Cardiac muscle cell (in vitro differentiated cells and primary cell): ENCODE measurements at regions not wholly inside any gene's neighbourhood (a gene's known extent, or its start where the extent isn't known, plus 50 kb on each side); places are given as distances from the start of the nearest gene placed in this dataset.

Experiments used
- DNase-seq, 2 donors: peaks; one replicate each; pipeline versions ENCODE4 v3.0.0 to v3.0.0-alpha.2; 2010 to 2017; ENCODE audit warnings: low read depth in 1 of 2, low spot score in 1 of 2
- H3K27ac ChIP-seq: fragments of 200-600 bp; sonication (generic); 2 replicates; pipeline ENCODE4 v1.5.1; 2016
- H3K27me3 ChIP-seq: fragments of 200-600 bp; sonication (generic); 2 replicates; pipeline ENCODE4 v1.6.0; 2016; ENCODE audit warnings: control low read depth
- H3K36me3 ChIP-seq: fragments of 200-600 bp; sonication (generic); 2 replicates; pipeline ENCODE4 v1.5.1; 2016; ENCODE audit warnings: control low read depth
- H3K4me1 ChIP-seq: fragments of 200-600 bp; sonication (generic); 2 replicates; pipeline ENCODE4 v1.8.1; 2017; ENCODE audit warnings: low read depth, mild to moderate bottlenecking, mixed run types
- H3K4me3 ChIP-seq: fragments of 200-600 bp; sonication (generic); 2 replicates; pipeline ENCODE4 v1.5.1; 2016; ENCODE audit warnings: mild to moderate bottlenecking
- H3K9me3 ChIP-seq: fragments of 200-600 bp; sonication (generic); 2 replicates; pipeline ENCODE4 v1.5.1; 2017; ENCODE audit warnings: low read depth, mild to moderate bottlenecking, control low read depth
- TF ChIP-seq, protein P1 (sequence below): IDR thresholded peaks from 2 replicates; pipeline ENCODE4 v1.5.1; 2012; ENCODE audit warnings: low read depth, mild to moderate bottlenecking, low read length

DNA sequence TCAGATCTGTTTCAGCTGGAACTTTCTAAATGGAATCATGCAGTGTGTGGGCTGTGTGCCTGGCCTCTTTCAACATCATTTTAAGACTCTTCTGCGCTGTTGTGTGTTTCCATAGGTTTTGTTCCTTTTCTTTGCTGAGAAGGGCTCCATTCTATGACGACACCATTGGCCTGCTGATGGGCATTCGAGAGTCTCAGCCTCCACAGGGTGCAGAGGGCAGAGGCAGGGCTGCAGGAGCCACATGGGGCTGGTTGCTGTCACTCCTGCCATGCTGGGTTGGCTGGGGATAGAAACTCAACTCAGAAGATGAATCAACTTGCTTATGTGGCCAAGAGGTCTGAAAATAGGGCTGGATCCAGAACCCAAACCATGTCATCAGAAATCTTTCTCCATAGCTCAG lies 68.5 kb upstream of the SLCO4A1 start:
- Histone ChIP-seq H3K36me3 (peaks cover 3% of the 10 kb centered on the region), H3K4me1 (no peaks in the 10 kb centered on the region), H3K9me3 (no peaks in the 10 kb centered on the region), H3K27me3 (no peaks in the 10 kb centered on the region), H3K4me3 (no peak overlapping the region), H3K27ac (no peak overlapping the region)
- TF ChIP-seq, protein P1, sequence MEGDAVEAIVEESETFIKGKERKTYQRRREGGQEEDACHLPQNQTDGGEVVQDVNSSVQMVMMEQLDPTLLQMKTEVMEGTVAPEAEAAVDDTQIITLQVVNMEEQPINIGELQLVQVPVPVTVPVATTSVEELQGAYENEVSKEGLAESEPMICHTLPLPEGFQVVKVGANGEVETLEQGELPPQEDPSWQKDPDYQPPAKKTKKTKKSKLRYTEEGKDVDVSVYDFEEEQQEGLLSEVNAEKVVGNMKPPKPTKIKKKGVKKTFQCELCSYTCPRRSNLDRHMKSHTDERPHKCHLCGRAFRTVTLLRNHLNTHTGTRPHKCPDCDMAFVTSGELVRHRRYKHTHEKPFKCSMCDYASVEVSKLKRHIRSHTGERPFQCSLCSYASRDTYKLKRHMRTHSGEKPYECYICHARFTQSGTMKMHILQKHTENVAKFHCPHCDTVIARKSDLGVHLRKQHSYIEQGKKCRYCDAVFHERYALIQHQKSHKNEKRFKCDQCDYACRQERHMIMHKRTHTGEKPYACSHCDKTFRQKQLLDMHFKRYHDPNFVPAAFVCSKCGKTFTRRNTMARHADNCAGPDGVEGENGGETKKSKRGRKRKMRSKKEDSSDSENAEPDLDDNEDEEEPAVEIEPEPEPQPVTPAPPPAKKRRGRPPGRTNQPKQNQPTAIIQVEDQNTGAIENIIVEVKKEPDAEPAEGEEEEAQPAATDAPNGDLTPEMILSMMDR = no peak
- DNase-seq = no peak

DNA sequence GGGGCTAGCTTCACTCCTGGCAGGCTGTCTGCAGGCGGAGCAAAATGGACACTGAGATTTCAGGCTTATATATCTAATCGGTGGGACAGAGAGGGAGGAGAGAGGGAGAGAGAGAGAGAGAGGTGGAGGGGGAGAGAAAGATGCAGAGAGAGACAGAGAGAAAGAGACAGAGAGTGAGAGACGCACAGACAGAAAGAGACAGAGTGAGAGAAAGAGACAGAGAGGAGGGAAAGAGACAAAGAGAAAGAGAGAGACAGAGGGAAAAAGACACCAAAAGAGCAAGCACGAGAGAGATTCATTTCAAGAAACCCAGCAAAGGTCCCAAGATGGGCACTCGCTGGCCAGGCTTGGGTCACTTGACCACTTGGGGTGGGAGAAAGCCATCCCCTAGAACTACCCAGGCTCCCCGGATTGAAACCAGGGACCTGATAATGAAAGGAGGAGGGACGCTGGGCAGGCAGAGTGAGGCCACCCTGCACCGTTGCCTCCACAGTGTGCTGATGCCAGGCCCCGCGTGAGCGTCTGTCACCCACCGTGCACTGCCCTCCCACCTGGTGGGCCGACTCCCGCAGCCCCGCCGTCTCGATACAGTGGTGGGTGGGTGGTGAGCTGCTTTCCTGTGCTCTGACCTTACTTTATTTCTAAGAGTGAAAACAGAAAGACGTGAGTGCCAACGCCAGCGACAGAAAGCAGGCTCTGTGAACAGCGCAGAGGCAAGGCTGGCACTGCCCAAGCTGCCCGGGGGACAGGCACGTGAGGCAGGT lies 67.9 kb upstream of the SLCO4A1 start:
- no peaks in the 10 kb centered on the region for H3K9me3 ChIP-seq
- no peaks in the 10 kb centered on the region for H3K4me1 ChIP-seq
- H3K27me3 ChIP-seq = no peaks in the 10 kb centered on the region
- H3K27ac ChIP-seq = no peak overlapping the region
- H3K36me3 ChIP-seq = peaks cover 3% of the 10 kb centered on the region
- DNase-seq = no peak
- TF ChIP-seq, protein P1 = no peak
- H3K4me3 ChIP-seq = no peak overlapping the region

DNA sequence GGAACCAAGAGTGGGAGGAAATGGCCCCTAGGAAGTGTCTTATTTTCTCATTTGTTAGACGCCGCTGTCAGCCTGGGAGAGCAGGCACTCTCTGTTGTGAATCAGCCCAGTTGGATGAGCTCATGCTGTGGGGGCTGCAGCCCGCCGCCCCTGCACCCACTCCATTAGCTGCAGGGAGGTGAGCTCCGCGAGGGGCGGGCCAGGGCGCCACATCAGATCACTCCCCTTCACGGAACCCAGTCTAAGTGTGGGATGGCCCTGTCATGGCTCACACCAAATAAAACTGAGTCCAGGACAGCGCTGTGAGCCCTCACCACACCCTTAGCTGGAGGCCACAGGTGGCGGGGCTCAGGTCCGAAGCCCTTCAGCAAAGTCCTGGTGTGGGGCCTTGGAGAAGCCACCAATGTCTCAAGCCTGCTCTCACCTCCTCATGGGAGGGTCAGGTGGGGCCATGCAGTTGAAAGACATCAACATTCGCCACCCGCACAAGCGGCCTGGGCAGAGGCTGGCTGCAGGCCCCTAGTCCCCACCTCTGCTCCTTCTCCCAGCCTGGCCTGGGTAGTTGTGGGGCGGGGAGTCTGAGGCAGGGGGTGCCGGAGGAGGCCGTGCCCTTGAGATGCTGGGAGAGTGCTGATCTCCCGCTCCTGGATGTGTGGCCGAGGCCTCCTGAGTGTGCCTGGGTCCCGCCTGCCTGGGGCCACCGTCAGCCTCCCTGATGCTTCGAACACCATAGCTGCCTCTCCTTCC lies 66.2 kb upstream of the SLCO4A1 start:
- no peak overlapping the region for H3K4me3 ChIP-seq
- TF ChIP-seq, protein P1 = no peak
- no peak for DNase-seq
- H3K27me3 ChIP-seq = no peaks in the 10 kb centered on the region
- no peaks in the 10 kb centered on the region for H3K4me1 ChIP-seq
- H3K27ac ChIP-seq = no peak overlapping the region
- peaks cover 3% of the 10 kb centered on the region for H3K36me3 ChIP-seq
- H3K9me3 ChIP-seq = no peaks in the 10 kb centered on the region

DNA sequence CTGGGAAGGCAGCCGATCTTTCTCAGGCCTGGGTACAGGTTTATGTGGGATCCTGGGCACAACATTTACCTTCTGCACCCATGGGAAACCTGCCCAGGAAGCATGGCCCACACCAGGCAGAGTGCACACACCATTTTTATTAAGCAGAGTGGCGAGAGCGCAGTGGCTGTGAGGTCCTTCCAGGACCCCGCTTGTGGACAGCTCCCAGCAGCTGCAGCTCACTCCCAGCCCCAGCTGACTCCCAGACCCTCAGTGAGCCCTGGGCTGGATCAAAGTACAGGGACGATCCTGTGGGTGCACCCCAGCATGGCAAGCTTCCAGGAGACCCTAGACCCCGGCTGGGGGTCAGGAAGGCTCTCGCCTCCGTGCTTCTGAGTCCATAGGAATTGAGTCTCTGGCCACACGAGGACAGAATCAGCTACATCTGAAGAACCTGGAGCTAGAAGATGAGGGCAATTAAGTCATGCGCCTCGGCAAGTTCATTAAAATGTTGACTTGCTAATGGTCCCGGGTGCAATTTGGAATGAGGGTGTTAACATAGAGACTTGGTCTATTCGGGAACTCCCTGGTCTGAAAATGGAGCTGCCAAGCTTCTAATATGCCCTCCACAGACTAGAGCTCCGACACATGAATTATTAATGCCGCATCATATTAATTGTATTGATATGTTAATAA lies 65.4 kb upstream of the SLCO4A1 start:
- H3K9me3 ChIP-seq = no peaks in the 10 kb centered on the region
- H3K4me3 ChIP-seq = no peak overlapping the region
- H3K4me1 ChIP-seq = no peaks in the 10 kb centered on the region
- H3K27me3 ChIP-seq = no peaks in the 10 kb centered on the region
- TF ChIP-seq, protein P1 = no peak
- DNase-seq = peak; percentile 37 to 78
- H3K36me3 ChIP-seq = peaks cover 3% of the 10 kb centered on the region
- H3K27ac ChIP-seq = no peak overlapping the region

DNA sequence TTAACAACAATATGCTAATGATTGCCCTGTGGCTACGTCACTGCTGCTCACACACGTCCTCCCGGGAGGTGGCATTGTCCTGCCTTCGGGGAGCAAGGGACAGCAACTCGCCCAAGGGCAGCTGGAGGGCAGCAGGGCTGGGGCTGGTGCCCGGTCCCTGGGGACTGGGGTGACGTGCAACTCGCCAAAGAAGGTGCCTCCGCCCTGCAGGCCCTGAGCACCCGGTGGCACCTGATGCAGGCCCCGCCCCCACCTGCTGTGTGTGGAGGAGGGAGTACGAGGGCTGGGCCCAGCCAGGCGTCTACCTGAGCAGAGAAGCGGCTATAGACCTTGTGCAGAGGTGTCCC lies 64.8 kb upstream of the SLCO4A1 start:
- Histone ChIP-seq H3K4me1 (no peaks in the 10 kb centered on the region), H3K36me3 (peaks cover 3% of the 10 kb centered on the region), H3K27ac (no peak overlapping the region), H3K4me3 (no peak overlapping the region), H3K9me3 (no peaks in the 10 kb centered on the region), H3K27me3 (no peaks in the 10 kb centered on the region)
- DNase-seq = no peak
- TF ChIP-seq, protein P1 = no peak
